ENCODE measurements at regions not wholly inside any gene's neighbourhood (a gene's known extent, or its start where the extent isn't known, plus 50 kb on each side); places are given as distances from the start of the nearest gene placed in this dataset.

DNA sequence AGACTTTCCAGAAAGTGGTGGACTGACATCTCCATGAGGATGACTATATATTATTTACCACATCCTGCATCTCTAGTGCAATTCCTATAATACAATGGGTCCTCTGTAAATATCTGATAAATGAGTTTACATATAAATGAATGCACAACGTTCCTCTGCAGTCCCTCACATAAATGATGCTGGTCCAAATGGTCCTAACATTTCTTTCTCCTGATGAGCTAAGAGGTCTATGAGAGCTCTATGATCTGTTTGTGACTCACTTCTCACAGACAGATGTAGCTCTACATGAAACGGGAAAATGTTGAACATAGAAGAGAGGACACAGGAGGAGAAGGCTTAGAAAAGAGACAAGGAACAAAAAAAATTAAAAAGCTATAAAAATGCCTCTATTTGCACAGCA, 201.2 kb upstream of the PIK3C3 start:
- no peak for DNase-seq (ENCODE audit: low read depth)

DNA sequence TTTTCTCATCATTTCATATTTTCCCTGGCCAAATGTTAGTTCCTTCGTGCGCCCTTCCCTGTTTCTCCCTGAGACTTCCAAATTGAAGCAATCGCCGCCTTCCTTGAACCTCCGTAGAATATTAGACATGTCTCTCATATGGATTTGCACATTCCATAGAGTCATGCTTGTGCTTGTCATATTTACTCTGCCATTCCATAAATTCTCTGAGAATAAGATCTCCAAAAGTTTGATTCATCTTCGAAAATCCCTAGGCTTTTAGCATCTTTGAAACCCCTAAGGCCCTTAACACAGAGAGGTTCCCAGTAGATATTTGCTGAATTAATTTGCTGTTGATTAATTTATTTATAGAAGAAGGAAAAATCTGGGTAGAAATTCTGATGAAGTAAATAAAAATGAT, 202.2 kb upstream of the PIK3C3 start:
- DNase-seq (ENCODE audit: low read depth), result no peak

DNA sequence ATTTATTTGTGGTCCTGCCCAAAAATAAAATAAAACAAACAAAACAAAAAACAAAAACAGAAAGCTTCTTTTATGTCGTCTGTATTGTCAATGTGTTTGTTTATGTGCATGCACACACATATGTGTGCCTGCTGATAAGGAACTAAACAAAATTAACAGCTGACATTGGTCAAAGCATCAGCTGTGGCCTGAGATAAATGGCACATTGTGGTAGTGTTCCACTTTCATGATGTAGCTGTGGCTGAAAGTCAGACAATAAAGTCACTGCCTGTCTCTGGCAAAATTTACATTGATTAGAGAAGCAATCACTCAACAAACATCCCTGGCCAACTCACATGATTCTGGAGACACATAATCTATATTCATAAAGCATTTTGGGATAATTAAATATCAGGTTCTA, 203.4 kb upstream of the PIK3C3 start:
- DNase-seq (ENCODE audit: low read depth), result no peak

DNA sequence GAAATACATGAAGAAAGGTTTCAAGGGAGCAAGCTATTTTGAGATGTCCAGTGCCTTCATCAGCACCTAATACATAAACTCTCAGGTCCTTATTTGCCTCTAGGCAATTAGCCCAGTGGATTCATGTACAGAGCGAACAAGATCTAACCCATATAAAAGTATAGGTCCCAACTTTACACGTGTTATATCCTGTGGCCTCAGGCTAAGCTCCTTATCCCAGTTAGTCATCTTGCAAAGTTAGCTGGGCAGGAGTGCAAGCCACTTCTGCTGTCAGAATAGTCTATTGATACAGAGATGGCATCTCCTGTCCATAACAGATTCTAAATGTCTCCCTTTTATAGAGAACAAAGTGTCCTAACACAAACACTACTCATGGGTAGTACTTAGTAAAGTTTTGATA, 203.9 kb upstream of the PIK3C3 start:
- DNase-seq (ENCODE audit: low read depth), result no peak

DNA sequence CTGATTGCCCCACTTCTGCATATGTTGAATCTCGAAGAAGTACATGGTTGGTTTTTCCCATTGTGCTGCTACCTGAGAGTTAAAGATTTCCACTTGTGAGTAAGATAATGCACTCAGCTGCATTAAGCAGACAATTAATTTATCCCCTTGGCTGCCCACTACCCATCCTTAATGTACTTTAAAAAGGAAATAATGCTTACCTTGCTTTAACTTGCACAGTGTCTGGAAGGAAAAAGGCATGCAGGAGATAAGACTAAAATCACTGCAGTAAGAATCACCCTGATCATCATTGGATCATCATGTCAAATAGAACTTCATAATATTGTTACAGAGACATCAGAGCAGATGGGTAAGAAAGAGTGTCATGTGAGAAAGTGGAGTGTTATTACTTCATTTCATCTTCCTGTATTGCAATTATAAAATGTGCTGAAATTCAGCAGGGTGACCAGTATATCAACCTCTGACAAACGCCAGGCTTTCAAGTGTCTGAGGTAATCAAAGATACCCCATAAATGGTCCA, 207.3 kb upstream of the PIK3C3 start:
- no peak for DNase-seq (ENCODE audit: low read depth)

DNA sequence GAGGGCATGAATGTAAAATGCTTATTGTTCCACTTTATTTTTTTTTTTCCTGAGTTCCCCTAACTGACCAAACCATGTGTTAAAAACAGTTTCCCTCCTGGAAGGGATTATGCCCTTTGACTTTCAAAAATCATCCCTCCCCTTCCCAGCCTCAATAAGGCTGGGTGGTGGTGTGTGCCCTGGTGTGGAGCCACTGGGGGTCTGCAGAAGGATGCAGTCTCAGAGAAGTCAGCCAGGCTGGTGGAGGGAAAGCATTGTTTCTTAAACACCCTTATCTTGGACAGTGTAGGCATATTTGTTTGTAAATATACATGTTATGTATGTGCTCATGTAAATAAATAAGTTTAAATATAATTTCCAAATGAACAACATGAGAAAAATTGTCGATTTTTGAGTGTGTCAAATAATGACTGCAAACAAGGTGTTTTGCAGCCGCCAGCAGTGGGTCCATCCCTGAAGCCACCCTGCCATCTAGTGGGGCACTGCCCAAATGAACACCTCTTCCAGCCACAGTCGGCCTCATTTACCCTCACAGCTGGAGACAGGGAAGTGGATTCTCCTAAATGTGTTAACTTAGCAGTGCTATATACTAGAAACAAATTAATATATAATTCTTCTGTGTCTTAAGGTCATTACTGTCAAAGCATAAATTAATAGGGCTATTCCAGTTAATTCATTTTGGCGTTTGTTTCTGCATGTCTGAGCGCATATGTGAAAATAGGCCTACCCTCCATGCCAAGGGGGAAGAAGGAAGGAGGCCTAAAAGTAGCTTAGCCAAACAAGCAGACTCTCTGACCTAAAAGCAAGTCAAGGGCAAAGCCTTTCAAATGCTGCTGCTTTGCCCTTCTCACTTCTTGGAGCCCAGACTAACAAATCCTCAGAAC, 209.6 kb upstream of the PIK3C3 start:
- DNase-seq (ENCODE audit: low read depth), result no peak

DNA sequence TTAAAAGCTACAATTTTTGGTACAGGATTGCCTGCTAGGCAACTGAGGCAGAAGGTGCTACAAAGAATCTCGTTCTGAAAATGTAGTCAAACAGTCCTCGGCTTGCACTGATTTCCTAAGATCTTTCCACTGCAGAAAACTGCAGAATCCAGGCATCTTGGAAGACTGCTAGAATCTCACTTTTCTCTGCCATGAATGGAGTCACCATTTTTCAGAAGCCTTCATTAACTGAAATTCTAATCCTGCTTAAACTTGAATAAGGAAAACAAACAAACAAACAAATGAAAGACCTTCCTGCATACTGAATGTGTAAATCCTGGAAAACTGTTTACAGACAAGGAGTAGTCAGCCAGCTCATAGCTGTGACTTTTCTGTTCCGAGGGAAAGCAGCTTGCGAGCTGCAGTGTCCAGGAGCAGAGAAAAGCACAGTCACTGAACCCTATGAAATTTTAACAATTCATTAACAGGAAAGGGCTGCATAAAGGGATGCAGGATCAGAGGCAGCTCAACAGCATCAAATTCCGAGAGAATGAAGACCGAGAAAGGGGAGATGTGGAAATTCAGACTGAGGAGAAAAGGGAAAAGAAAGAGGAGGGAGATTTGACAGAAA, 210.5 kb upstream of the PIK3C3 start:
- no peak for DNase-seq (ENCODE audit: low read depth)

DNA sequence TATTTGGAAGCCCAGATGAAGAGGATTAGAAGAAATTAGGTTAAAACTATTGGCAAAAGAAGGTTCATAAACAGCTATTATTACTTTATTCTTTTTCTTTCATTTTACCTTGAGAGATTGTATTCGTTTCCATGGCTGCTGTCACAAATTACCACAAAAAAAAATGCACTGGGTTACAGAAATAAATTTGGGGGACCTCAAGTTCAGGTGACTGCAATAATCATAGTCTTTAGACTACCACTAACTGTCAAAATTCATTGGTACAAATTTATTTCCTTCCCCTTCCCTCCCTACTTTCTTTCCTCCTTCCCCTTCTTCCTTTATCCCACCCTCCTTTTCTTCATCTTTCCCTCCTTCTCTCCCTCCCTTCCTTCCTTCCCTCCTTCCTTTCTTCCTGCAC, 217.8 kb upstream of the PIK3C3 start:
- DNase-seq (ENCODE audit: low read depth), result no peak

DNA sequence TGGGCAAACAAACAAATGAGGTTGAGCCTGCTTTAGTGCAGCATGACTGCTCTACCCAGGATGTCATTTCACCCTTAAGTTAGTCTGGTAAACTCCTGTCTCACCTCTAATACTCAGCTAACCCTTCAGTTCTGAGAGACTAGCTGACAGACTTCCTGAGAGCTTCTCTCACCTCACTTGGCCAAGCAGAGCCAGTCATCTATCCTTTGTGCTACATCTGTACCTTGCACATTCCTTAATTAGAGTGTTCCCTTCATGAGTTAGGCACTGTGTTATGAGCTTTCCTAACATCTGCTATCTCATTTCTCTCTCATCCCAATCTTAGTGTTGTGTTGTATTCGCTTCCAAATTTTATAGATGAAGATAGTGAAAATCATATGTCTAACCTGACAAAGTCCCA, 220.1 kb upstream of the PIK3C3 start:
- DNase-seq (ENCODE audit: low read depth), result no peak

DNA sequence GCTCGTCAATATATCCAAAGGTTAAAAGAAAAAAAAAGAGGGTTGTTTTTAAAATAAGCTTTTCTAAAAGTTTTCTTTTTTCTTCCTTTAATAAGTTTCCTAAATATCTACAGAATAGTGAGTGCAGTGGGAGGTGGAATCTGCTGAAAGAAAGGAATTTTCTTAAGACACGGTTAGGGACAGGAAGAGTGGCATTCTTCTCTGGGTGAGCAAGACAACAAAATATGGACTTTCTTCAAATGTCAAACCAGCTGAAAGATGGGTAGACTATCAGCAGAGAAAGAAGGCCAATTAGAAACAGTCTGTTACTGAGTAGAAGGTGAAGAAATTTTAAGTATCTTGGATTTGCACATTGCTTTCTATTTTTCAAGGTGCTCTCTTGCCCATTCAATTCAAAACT, 222.7 kb upstream of the PIK3C3 start:
- DNase-seq (ENCODE audit: low read depth), result no peak

DNA sequence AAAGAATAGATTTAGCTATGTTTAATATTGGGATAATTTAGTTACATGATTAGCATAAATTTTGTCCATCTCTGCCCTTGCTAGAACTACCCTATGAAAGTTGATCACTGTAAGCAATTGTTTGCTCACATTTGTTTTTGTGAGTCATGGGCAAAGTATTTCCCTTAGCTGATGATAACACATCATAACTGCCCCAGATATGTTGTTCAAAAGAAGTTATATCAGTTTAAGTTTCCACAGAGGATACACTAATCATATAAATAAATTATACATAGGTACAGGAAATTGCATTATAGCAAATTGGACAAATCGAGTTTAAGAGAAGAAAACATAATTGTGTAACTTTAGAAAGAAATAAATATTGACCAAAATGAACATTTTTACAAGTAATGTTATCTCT, 223.2 kb upstream of the PIK3C3 start:
- no peak for DNase-seq (ENCODE audit: low read depth)

DNA sequence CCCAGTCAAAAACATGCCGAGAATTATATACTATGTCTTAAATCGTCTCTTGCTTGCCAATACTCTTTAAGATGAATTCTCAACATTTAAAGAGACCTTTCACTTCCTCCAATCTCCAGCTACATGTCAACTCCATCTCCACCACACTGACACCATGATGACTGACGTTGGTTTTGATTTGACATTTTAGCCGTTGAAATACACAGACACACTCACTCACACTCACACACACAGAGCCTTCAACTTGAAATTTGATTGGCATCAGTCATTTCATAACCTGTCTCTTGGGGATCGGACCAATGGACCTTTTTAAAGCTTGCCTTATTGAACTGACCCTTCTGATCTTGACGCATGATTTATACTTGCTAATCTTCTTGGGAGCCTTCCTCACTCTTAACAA, 230.8 kb upstream of the PIK3C3 start:
- no peak for DNase-seq (ENCODE audit: low read depth)

DNA sequence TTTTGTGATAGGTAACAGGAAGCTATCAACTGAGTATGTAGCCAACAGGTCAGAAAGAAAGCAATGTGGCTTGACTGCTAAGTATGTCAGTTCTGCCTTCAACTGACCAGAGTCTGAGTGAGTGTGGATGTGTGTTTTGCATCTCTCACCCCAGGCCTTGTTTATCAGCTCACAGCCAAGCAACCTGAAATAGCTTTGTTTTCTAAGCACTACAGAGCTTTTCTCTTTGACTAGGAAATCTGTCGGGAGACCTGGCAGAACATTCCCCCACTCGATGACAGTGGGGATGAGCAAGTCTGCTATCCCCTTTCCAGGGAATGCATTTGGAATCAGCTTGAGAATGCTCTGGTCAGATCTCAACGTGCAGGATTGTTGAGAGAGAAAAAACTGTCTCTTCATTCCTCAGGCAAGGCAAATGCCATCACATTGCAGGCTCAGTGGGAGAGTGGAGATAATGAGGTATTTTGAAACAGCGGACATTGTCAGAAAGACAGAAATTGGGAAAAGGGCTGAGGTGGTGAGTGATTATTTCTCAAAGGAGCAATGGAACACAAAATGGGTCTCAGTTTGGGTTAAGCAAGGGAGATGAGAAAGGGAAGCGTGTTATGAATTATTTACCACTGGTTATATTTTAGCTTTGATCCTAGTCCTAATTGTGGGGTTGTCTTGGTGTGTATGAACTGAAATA, 233.8 kb upstream of the PIK3C3 start:
- no peak for DNase-seq (ENCODE audit: low read depth)

DNA sequence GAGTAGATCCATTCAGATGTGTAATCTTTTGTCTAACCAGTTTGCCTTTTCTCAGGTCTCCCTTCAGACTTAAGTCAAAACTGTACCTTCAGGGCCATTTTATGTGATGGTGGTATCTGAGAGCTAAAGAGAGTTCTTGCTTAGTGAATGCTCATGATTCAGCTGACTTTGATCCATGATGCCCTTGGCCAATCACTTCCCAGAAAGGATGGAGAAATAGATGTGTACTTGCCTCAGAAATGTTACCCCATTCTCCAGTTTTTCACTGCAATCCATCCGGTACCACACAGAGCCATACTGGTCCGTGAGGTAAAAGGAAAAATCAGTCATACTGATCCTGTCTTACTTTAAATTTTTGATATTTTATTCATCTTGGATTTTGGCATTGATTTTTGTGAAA, 234.8 kb upstream of the PIK3C3 start:
- DNase-seq (ENCODE audit: low read depth), result no peak

DNA sequence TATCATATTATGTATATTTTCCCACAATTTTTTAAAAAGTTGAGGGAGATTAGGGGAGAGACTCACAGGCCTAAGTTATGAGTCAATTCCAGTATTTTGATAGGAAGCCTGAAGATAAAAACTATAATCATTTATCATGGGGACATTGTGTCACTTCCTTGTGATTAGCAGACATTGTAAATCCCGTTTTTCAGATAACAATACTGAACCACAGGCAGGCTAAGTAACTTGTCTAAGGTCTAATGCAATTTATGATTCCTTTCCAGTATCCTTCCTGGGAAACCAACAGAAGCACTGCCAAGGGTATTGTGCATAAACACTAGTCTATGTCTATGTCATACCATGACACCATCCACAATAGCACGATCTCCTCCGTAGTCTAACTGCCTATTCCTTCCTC, 235.2 kb upstream of the PIK3C3 start:
- DNase-seq (ENCODE audit: low read depth), result no peak

DNA sequence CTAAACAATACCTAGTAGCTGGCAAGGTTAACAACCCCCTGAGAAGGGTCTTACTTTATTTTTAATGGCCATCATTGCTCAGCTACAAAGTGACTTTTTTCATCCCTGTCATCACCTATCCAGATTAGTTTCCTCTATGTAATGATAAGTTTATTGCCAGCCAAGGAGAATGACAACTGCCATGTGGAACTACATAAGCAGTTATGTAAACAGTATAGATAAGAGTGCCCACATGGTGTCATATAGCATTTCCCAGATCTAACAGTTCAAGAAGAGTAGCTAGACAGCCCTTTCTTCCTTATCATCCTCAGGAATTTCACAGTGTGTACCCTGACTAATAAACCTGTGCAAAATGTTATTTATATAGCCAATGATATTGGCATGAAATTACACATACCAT, 240.2 kb upstream of the PIK3C3 start:
- no peak for DNase-seq (ENCODE audit: low read depth)

DNA sequence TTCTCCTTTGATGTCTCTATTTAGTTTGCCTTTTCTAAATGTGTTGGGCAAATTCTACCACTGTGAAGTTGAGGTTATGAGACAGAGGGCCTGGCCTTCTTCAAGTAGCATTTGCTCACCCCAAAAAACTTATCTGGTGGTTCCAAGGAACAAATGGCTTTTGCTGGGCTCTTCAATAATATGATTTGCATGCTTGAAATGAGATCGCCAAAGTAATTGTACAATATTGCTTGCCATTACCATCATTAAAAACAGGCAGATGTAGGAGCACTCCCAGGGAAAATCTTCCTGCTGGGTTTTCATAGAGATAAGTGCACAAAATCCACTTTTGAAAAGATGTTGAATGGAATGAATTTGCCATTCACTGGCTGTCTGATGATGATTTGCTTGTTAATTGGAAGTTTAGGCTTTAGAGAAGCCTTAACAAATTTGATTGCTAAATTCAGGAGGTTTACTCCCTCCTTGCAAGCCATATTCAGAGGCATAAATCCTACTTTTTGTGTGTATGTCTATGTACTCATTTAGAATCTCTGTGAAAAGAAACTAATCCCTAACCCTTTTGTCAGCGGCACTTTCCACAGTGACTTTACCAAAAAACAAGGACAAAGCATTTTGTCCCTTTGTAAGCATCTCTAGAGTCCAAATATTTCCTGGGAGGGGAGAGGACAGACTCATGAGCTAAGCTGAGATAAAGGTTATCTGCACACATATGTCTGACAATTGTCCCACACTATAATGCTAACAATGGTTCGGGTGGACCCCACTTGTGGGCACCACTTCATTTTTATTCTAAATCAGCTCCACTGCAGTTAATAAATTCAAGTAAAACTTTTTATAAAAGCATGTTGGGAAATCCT, 240.8 kb upstream of the PIK3C3 start:
- DNase-seq (ENCODE audit: low read depth), result no peak

DNA sequence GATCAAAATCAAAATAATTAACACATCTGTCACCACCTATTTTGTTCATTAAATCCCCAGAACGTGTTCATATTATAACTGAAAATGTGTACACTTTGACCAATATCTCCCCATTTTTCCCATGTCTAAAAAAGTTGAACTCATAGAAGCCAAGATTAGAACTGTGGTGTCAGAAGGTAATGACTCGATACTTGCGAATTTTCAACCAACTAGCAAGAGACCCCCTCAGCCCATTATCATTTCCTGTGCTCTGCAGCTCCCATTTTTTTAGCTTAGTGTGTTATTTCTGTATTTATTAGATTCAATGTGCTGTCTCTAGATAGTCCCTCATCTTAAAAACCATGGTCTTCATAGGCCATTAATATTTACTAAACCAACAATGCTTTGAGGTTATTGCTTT, 248.7 kb upstream of the PIK3C3 start:
- no peak for DNase-seq (ENCODE audit: low read depth)

DNA sequence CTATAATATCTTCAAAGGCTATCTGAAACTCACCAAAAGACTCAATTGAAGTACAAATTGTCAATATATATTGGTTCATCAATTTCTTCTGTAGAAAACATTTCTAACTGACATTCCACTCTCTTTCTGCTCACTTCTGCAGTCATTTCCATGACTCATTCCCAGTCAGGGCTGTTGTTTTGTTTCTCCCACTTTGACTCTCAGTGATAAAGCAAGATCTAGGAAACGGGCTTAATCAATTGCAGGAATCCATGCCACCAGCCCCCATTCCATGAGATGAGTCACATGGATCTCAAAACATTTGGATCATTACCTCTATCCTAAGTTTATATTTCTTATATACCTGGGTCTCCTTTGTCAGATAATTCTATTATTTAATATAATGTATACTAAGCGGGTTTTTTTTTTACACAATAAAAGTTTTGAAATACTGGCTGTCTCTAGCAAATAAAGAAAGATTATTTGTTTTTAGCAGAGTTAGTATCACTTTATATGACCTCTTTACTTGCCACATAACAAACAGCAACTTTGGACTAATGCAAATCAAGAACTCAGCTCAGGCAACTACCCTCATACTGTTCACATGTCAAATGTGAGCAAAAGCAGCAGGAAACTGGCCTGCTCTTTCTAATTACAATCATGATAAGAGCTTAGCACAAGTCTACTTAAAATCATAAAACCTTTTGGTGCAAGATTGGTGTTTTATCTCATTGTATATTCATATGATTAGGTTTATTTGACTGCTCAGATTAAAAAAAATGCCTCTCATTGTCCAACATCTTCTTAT, 251.1 kb upstream of the PIK3C3 start:
- no peak for DNase-seq (ENCODE audit: low read depth)

DNA sequence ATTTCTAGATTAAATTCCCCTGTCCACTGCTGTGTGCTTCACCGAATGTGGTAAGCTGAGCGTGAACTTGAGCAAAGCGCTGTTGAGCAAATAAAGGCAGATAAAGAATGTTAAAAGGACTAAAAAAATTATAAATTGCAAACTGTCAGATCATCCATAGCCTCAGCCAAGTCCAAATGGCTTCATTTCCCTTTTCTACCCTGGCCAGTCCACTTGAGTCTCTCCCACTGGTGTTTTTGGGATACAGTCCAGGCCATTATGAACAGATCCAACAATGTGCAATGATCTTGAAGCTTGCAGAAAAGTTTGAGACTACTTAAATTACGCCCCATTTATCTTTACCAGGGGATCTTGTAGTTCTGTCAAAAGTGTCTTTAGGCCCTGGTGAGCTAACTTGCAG, 254.6 kb upstream of the PIK3C3 start:
- DNase-seq (ENCODE audit: low read depth), result no peak

DNA sequence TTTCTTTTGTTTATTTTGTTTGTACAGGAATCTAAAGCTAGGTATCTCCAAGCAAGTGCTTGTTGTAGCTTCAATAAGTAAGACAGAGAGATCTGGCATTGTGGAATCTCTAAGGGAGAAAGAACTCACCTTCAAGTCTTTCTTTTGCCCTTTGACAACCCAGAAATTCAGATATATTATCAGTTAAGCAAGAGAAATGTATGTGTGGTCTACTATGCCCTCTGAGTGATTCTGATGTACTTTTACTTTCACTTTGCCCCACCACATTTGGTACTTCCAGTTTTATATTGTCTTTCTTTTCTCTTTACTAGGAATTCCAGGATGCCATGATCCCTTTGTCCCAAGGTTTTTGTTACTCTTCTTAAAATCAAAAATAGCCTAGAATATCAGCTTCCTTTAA, 259.6 kb upstream of the PIK3C3 start:
- no peak for DNase-seq (ENCODE audit: low read depth)
